Prostate gland (tissue), 2 donors: ENCODE measurements at regions not wholly inside any gene's neighbourhood (a gene's known extent, or its start where the extent isn't known, plus 50 kb on each side); places are given as distances from the start of the nearest gene placed in this dataset.

ENCODE experiments used
- POLR2A ChIP-seq: fragments of 450-650 bp; IDR thresholded peaks from one replicate; pipeline ENCODE4 v1.6.1; 2016; ENCODE audit warnings: antibody characterized with exemption, mild to moderate bottlenecking
- TF ChIP-seq, protein P1 (sequence below), 4 experiments: fragments of 200-600 bp in 2 of 4; fragments of 450-650 bp in 2 of 4; sonication (generic) in 2 of 4; IDR thresholded peaks; 1 replicate in 3 of 4; 2 replicates in 1 of 4; pipeline ENCODE4 v1.5.1; 2016 to 2019; ENCODE audit warnings: antibody characterized with exemption in 4 of 4, mild to moderate bottlenecking in 2 of 4, moderate library complexity in 2 of 4

DNA sequence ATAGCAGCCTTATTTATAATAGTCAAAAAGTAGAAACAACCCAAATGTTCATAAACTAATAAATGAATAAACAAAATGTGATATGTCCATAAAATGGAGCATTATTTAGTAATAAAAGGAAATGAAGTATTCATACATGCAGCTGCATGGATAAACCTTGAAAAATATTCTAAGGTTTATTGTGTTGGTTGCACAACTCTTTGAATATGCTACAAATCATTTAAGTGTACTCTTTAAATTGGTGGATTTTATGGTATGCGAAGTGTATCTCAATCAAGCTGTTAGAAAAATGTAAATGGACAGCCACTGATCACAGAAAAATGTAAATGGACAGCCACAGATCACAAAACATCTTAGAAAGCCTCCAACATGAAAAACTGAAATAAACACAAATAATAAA is 73.2 kb upstream of the SLC38A4 start:
- TF ChIP-seq POLR2A = no peak
- TF ChIP-seq, protein P1, sequence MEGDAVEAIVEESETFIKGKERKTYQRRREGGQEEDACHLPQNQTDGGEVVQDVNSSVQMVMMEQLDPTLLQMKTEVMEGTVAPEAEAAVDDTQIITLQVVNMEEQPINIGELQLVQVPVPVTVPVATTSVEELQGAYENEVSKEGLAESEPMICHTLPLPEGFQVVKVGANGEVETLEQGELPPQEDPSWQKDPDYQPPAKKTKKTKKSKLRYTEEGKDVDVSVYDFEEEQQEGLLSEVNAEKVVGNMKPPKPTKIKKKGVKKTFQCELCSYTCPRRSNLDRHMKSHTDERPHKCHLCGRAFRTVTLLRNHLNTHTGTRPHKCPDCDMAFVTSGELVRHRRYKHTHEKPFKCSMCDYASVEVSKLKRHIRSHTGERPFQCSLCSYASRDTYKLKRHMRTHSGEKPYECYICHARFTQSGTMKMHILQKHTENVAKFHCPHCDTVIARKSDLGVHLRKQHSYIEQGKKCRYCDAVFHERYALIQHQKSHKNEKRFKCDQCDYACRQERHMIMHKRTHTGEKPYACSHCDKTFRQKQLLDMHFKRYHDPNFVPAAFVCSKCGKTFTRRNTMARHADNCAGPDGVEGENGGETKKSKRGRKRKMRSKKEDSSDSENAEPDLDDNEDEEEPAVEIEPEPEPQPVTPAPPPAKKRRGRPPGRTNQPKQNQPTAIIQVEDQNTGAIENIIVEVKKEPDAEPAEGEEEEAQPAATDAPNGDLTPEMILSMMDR (IDR thresholded peaks at IDR 0.05) = no peak
